HG03469 (cell line): ENCODE measurements at regions not wholly inside any gene's neighbourhood (a gene's known extent, or its start where the extent isn't known, plus 50 kb on each side); places are given as distances from the start of the nearest gene placed in this dataset.

Experiments used
- ATAC-seq: cut with Tn5 transposase; IDR thresholded peaks from one replicate; pipeline ENCODE4 v1.9.1; 2021; ENCODE audit warnings: mild to moderate bottlenecking, moderate library complexity, moderate number of reproducible peaks; ENCODE audit not compliant: unreplicated experiment

GRCh38 chr4:22220965-22221364 is 272.4 kb upstream of the KCNIP4 start:
- no peak for ATAC-seq

- ATAC-seq: no peak
These were observed 268.9 kb upstream of the KCNIP4 start for GRCh38 chr4:22217480-22217879.

- ATAC-seq: no peak
These were observed 267.7 kb upstream of the KCNIP4 start for GRCh38 chr4:22216278-22216677.

GRCh38 chr4:22215084-22215483 is 266.5 kb upstream of the KCNIP4 start:
- ATAC-seq: no peak

- ATAC-seq: no peak
These were observed 255.1 kb upstream of the KCNIP4 start for GRCh38 chr4:22203711-22204011.

- ATAC-seq: no peak
These were observed 254.6 kb upstream of the KCNIP4 start for GRCh38 chr4:22202975-22203710.

GRCh38 chr4:22202246-22202974 is 253.8 kb upstream of the KCNIP4 start:
- ATAC-seq: no peak

- no peak for ATAC-seq
These were observed 252.7 kb upstream of the KCNIP4 start for GRCh38 chr4:22201256-22201655.

GRCh38 chr4:22196551-22196950 is 248.0 kb upstream of the KCNIP4 start:
- no peak for ATAC-seq

- no peak for ATAC-seq
These were observed 243.5 kb upstream of the KCNIP4 start for GRCh38 chr4:22192084-22192511.

GRCh38 chr4:22191565-22191964 is 243.0 kb upstream of the KCNIP4 start:
- no peak for ATAC-seq

GRCh38 chr4:22190855-22191254 is 242.3 kb upstream of the KCNIP4 start:
- ATAC-seq: no peak

- no peak for ATAC-seq
These were observed 238.7 kb upstream of the KCNIP4 start for GRCh38 chr4:22187203-22187820.

- ATAC-seq: no peak
These were observed 233.2 kb upstream of the KCNIP4 start for GRCh38 chr4:22181736-22182135.

GRCh38 chr4:22179124-22179874 is 230.7 kb upstream of the KCNIP4 start:
- ATAC-seq: no peak

GRCh38 chr4:22174640-22175039 is 226.1 kb upstream of the KCNIP4 start:
- no peak for ATAC-seq

- no peak for ATAC-seq
These were observed 221.8 kb upstream of the KCNIP4 start for GRCh38 chr4:22170353-22170752.

GRCh38 chr4:22167201-22167600 is 218.6 kb upstream of the KCNIP4 start:
- ATAC-seq: no peak

GRCh38 chr4:22162454-22162853 is 213.9 kb upstream of the KCNIP4 start:
- no peak for ATAC-seq

- no peak for ATAC-seq
These were observed 182.2 kb upstream of the KCNIP4 start for GRCh38 chr4:22130741-22131140.

- ATAC-seq: no peak
These were observed 181.0 kb upstream of the KCNIP4 start for GRCh38 chr4:22129454-22130029.
